Sigmoid colon (tissue), 6 donors: ENCODE measurements at regions not wholly inside any gene's neighbourhood (a gene's known extent, or its start where the extent isn't known, plus 50 kb on each side); places are given as distances from the start of the nearest gene placed in this dataset.

Experiments
- DNase-seq: peaks from one replicate; pipeline ENCODE4 v3.0.0-alpha.2; 2019
- H3K27ac ChIP-seq, 4 donors: fragments of 200-600 bp; sonication (generic); one replicate each; pipeline ENCODE4 v1.5.1; 2016 to 2019; ENCODE audit warnings: mild to moderate bottlenecking in 1 of 4
- H3K27me3 ChIP-seq, 3 donors: fragments of 200-600 bp; sonication (generic); one replicate each; pipeline ENCODE4 v1.5.1; 2019; ENCODE audit warnings: mild to moderate bottlenecking in 1 of 3
- H3K36me3 ChIP-seq, 4 donors: fragments of 200-600 bp; sonication (generic); one replicate each; pipeline ENCODE4 v1.5.1; 2016 to 2019
- H3K4me1 ChIP-seq, 4 donors: fragments of 200-600 bp; sonication (generic); one replicate each; pipeline ENCODE4 v1.5.1; 2017 to 2019
- H3K4me3 ChIP-seq, 4 donors: fragments of 200-600 bp; sonication (generic); one replicate each; pipeline ENCODE4 v1.5.1; 2017 to 2019; ENCODE audit warnings: mild to moderate bottlenecking in 2 of 4, moderate library complexity in 1 of 4
- H3K9me3 ChIP-seq, 4 donors: fragments of 200-600 bp in 3 of 4; sonication (generic) in 3 of 4; one replicate each; pipeline versions ENCODE4 v1.5.1 to v1.6.1; 2013 to 2019
- EP300 ChIP-seq, 4 donors: sonication (generic); formaldehyde crosslinking; IDR thresholded peaks; one replicate each; pipeline ENCODE4 v1.6.1; 2017; ENCODE audit warnings: antibody characterized with exemption in 4 of 4
- POLR2A ChIP-seq, 2 donors: fragments of 450-650 bp; IDR thresholded peaks; one replicate each; pipeline ENCODE4 v1.6.1; 2016; ENCODE audit warnings: antibody characterized with exemption in 2 of 2, mild to moderate bottlenecking in 2 of 2, moderate library complexity in 2 of 2
- POLR2AphosphoS5 ChIP-seq, 4 donors: sonication (generic); formaldehyde crosslinking; IDR thresholded peaks; one replicate each; pipeline ENCODE4 v1.6.1; 2017; ENCODE audit warnings: antibody characterized with exemption in 4 of 4
- WGBS, 2 donors: extraction: QIAGEN DNeasy Blood & Tissue Kit; methylation state at CpG; one replicate each; pipeline ENCODE4 v1.1.7; 2013; 5-methylcytosine and 5-hydroxymethylcytosine counted together
- intact Hi-C: fragments of 100-400 bp; cut with DNase I; formaldehyde crosslinking; loops from one replicate; pipeline ENCODE4 v1.15.1; 2023
- TF ChIP-seq, protein P1 (sequence below), 4 experiments: fragments of 450-650 bp in 3 of 4; fragments of 200-600 bp in 1 of 4; IDR thresholded peaks; one replicate each; pipeline ENCODE4 v1.5.1; 2016 to 2019; ENCODE audit warnings: antibody characterized with exemption in 4 of 4, mild to moderate bottlenecking in 3 of 4, moderate library complexity in 2 of 4
- donor health status: healthy with polysubstance abuse.
- donor health status: healthy.

DNA sequence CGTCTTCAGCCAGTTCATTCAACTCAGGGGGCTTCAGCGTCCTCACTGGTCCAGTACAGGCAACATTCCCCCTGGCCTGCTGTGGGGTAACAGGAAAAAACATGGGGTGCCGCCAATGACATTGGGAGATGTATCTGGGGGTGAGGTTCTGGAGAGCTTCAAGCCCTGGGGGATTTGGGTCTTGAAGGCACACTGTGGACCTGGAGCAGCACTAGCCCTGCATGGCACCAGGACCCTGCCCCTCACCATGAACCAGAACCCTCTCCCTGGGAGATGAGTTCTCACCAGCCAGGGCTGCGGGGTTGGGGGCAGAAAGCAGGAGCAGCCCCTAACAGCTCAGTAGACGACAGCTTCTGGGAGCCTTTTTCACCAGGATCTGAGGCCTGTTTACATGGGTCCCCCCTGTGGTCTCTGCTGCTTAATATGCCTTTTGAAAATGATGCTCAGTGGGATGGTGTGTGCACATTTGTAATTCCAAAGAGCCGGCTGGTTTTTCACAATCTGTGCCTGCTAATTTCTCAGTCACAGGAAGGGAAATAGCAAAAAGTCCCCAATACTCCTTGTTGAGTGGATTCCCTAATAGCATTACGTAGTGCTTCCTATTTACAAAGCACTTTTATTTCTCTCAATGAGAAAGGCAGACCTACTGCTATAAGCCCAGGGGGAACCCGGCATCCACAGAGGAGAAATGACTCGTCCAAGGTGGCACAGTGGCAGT lies 509.5 kb downstream of the RPS24 start:
- peak; percentile 62 for DNase-seq
- peaks cover 0 to 59% (median 48%) of the 10 kb centered on the region in 4 donors for H3K4me1 ChIP-seq
- no peaks in the 10 kb centered on the region for H3K36me3 ChIP-seq
- H3K4me3 ChIP-seq = no peak overlapping the region
- WGBS, 2 donors = 72 to 77% methylated on average over 9 of the region's 9 CpGs
- peak overlapping the region; percentile 54 to 78 (median 63) for H3K27ac ChIP-seq
- no peaks in the 10 kb centered on the region for H3K9me3 ChIP-seq
- TF ChIP-seq POLR2A (IDR thresholded peaks at IDR 0.05) (no peak), POLR2AphosphoS5 (IDR thresholded peaks at IDR 0.05) (no peak), EP300 (IDR thresholded peaks at IDR 0.05) (no peak)
- TF ChIP-seq, protein P1, sequence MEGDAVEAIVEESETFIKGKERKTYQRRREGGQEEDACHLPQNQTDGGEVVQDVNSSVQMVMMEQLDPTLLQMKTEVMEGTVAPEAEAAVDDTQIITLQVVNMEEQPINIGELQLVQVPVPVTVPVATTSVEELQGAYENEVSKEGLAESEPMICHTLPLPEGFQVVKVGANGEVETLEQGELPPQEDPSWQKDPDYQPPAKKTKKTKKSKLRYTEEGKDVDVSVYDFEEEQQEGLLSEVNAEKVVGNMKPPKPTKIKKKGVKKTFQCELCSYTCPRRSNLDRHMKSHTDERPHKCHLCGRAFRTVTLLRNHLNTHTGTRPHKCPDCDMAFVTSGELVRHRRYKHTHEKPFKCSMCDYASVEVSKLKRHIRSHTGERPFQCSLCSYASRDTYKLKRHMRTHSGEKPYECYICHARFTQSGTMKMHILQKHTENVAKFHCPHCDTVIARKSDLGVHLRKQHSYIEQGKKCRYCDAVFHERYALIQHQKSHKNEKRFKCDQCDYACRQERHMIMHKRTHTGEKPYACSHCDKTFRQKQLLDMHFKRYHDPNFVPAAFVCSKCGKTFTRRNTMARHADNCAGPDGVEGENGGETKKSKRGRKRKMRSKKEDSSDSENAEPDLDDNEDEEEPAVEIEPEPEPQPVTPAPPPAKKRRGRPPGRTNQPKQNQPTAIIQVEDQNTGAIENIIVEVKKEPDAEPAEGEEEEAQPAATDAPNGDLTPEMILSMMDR (IDR thresholded peaks at IDR 0.05) = no peak
- H3K27me3 ChIP-seq = no peaks in the 10 kb centered on the region
- intact Hi-C loops = no loop called here

DNA sequence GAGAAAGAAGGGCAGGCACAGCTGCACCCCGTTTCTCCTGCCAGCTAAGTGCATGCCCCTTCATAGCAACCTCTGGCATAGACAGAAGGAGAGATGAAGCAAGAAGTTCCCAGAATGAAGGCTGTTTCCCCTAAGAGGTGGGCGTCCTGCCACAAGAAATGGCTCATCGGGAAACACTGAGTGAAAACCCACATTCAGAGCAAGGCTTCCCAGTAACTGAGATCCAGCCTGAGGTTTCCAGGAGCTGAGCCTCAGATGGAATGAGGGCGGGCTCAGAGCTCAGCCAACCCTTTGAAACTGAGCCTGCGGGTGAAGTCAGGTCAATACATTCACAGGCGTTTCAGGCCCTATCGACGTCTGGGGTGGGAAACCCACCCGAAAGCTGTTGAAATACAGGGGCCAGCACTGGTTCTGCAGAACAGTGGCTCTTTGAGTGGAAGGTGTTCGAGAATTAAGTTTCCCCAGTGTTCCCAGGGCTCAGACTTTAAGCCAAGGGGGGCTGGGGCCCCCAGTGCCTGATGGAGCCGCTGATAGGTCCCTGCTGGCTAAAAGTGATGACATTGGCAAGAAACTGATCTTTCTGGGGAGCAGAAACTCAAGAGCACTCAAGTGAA lies 510.2 kb downstream of the RPS24 start:
- H3K27ac ChIP-seq = peak overlapping the region; percentile 54 to 78 (median 63)
- DNase-seq = peak; percentile 94

DNA sequence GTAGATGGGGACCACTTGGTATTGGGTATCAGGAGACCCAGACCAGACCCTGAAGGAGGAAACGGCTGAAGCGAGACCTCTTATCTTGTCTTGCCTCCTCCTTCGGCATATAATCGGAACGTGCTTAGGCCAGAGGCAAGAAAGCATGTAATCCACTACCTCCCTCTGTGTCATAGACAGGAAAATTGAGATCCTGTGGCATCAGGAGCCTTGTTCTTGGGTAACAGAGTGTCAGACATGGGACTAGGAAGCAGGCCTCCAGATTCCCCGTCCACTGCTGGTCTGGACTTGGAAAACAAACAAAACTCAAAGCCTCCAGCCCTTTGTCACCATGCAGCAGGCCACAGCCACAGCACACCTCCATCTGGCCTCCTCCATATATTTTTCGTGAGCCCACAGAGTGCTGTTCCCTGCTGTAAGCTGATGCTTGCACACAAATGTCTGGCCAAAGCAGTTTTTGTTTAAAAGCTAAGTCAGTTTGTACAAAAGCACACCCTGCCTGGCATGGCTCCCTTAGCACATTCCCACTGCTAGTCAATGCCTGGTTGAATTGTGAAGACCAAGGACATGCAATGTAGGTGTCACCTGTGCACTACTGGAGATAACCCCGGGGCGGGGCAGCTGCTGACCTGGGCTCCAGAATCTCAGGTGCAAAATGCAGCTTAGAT lies 510.9 kb downstream of the RPS24 start:
- Histone ChIP-seq H3K4me1 (peaks cover 0 to 56% (median 50%) of the 10 kb centered on the region in 4 donors), H3K36me3 (no peaks in the 10 kb centered on the region), H3K27me3 (no peaks in the 10 kb centered on the region), H3K9me3 (no peaks in the 10 kb centered on the region), H3K27ac (peak overlapping the region; percentile 54 to 78 (median 63)), H3K4me3 (no peak overlapping the region)
- intact Hi-C loops = no loop called here
- TF ChIP-seq, protein P1 (IDR thresholded peaks at IDR 0.05) = no peak
- TF ChIP-seq POLR2A (IDR thresholded peaks at IDR 0.05) (no peak), POLR2AphosphoS5 (IDR thresholded peaks at IDR 0.05) (no peak), EP300 (IDR thresholded peaks at IDR 0.05) (no peak)
- 88 to 90% methylated on average over 9 of the region's 9 CpGs for WGBS, 2 donors
- DNase-seq = peak; percentile 53

More for the DNA sequence above, 510.2 kb downstream of the RPS24 start:
- TF ChIP-seq EP300 (IDR thresholded peaks at IDR 0.05) (peak in 3 of 4 donors; percentile 59 to 86 (median 71)), POLR2AphosphoS5 (IDR thresholded peaks at IDR 0.05) (peak; percentile 51 to 82 (median 74)), POLR2A (IDR thresholded peaks at IDR 0.05) (no peak)
- TF ChIP-seq, protein P1 (IDR thresholded peaks at IDR 0.05) = no peak
- 72 to 83% methylated on average over 11 of the region's 11 CpGs for WGBS, 2 donors
- Histone ChIP-seq H3K27me3 (no peaks in the 10 kb centered on the region), H3K9me3 (no peaks in the 10 kb centered on the region), H3K4me1 (peaks cover 0 to 59% (median 48%) of the 10 kb centered on the region in 4 donors), H3K36me3 (no peaks in the 10 kb centered on the region), H3K4me3 (no peak overlapping the region)
- intact Hi-C loops = no loop called here

DNA sequence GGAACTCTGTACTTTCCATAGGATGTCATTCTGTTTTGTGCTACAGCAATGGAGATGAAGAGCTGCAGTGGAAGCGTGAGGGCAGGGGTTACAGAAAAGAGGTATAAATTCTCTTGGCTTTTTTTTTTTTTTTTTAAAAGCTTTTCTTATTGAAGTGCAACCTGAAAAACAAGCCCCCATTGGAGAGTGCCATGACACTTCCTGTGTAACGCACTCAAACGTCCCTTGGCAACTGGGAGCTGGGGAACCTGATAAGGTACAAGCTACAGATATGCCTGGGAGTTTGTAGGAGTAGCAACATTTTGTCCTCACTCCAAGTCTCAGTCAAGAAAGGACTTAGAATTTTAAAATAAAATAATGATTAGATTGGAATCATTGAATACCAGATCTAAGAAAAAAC lies 512.1 kb downstream of the RPS24 start:
- WGBS, 2 donors = 90 to 92% methylated on average over 3 of the region's 3 CpGs
- Histone ChIP-seq H3K4me1 (peaks cover 0 to 58% (median 54%) of the 10 kb centered on the region in 4 donors), H3K36me3 (no peaks in the 10 kb centered on the region), H3K27ac (no peak overlapping the region), H3K4me3 (no peak overlapping the region), H3K9me3 (no peaks in the 10 kb centered on the region), H3K27me3 (no peaks in the 10 kb centered on the region)
- TF ChIP-seq POLR2A (IDR thresholded peaks at IDR 0.05) = no peak
- no peak for TF ChIP-seq POLR2AphosphoS5 (IDR thresholded peaks at IDR 0.05)
- TF ChIP-seq, protein P1 (IDR thresholded peaks at IDR 0.05) = no peak
- TF ChIP-seq EP300 (IDR thresholded peaks at IDR 0.05) = no peak
- no peak for DNase-seq
- intact Hi-C loops = no loop called here
